IMR-90 (cell line): ENCODE measurements at regions not wholly inside any gene's neighbourhood (a gene's known extent, or its start where the extent isn't known, plus 50 kb on each side); places are given as distances from the start of the nearest gene placed in this dataset.

Experiments
- ATAC-seq: fragments of 200-7000 bp; cut with Tn5 transposase; 2 replicates; pipeline ENCODE4 v1.9.1; 2020; ENCODE audit warnings: low read depth, mild to moderate bottlenecking, moderate library complexity
- BruUV-seq: library from RNA; stranded (reverse); fragments of 400-500 nt; replicated peaks from 2 replicates; lab custom pipeline; 2021; lab: Mats Ljungman, UMichigan
- CTCF ChIA-PET: fragments of 300-600 bp; formaldehyde crosslinking; extraction: SDS; loops from one replicate; lab custom pipeline; 2021; ENCODE audit warnings: antibody characterized with exemption; lab: Yijun Ruan, JAX
- POLR2A ChIA-PET: fragments of 300-600 bp; sonication (Branson Sonifier 250); formaldehyde crosslinking; loops from one replicate; lab custom pipeline; 2022; ENCODE audit warnings: antibody characterized with exemption; ENCODE audit not compliant: unreplicated experiment; lab: Charles Lee
- DNase-seq: peaks from one replicate; pipeline ENCODE4 v3.0.0; 2013
- H2AFZ ChIP-seq: replicated peaks from 2 replicates; pipeline ENCODE3; 2013; ENCODE audit warnings: low read length, mild to moderate bottlenecking; ENCODE audit not compliant: poor library complexity
- H2AK5ac ChIP-seq: 2 replicates; pipeline ENCODE4 v1.6.1; 2013; ENCODE audit warnings: low read depth, low read length, inconsistent platforms
- H2AK9ac ChIP-seq: replicated peaks from 2 replicates; pipeline ENCODE3; 2013; ENCODE audit warnings: mild to moderate bottlenecking, low read depth, low read length, moderate library complexity; ENCODE audit not compliant: poor library complexity
- H2BK120ac ChIP-seq: 2 replicates; pipeline ENCODE4 v1.6.1; 2013; ENCODE audit warnings: low read depth, low read length, inconsistent platforms
- H2BK15ac ChIP-seq: 3 replicates; pipeline ENCODE4 v1.6.1; 2013; ENCODE audit warnings: low read depth, low read length, inconsistent platforms
- H2BK20ac ChIP-seq: 2 replicates; pipeline ENCODE4 v1.6.1; 2013; ENCODE audit warnings: low read depth, mild to moderate bottlenecking, inconsistent platforms, low read length, moderate library complexity
- H2BK5ac ChIP-seq: 2 replicates; pipeline ENCODE4 v1.6.1; 2013; ENCODE audit warnings: mild to moderate bottlenecking, low read depth, low read length, inconsistent platforms; ENCODE audit not compliant: poor library complexity, severe bottlenecking
- H3K14ac ChIP-seq: replicated peaks from 2 replicates; pipeline ENCODE4 v1.6.1; 2013; ENCODE audit warnings: low read depth, low read length, inconsistent platforms
- H3K18ac ChIP-seq: 2 replicates; pipeline ENCODE4 v1.6.1; 2013; ENCODE audit warnings: low read depth, low read length, control low read depth
- H3K23ac ChIP-seq: 2 replicates; pipeline ENCODE4 v1.6.1; 2013; ENCODE audit warnings: low read depth, low read length, inconsistent platforms
- H3K27ac ChIP-seq: 2 replicates; pipeline ENCODE4 v1.5.1; 2013; ENCODE audit warnings: mild to moderate bottlenecking, control low read depth, low read length; ENCODE audit not compliant: insufficient read depth
- H3K27me3 ChIP-seq: 2 replicates; pipeline ENCODE4 v1.6.1; 2013; ENCODE audit warnings: low read length; ENCODE audit not compliant: control insufficient read depth, insufficient read depth
- H3K36me3 ChIP-seq: 2 replicates; pipeline ENCODE4 v1.6.1; 2013; ENCODE audit warnings: low read length, mixed read lengths; ENCODE audit not compliant: control insufficient read depth, insufficient read depth
- H3K4ac ChIP-seq: 2 replicates; pipeline ENCODE4 v1.6.1; 2013; ENCODE audit warnings: low read depth, low read length, inconsistent platforms
- H3K4me1 ChIP-seq: 2 replicates; pipeline ENCODE4 v1.6.1; 2013; ENCODE audit warnings: low read length, mixed read lengths; ENCODE audit not compliant: control insufficient read depth, insufficient read depth
- H3K4me2 ChIP-seq: 2 replicates; pipeline ENCODE4 v1.6.1; 2013; ENCODE audit warnings: low read depth, mild to moderate bottlenecking, control low read depth, low read length, moderate library complexity
- H3K4me3 ChIP-seq: 2 replicates; pipeline ENCODE4 v1.5.1; 2013; ENCODE audit warnings: low read depth, mild to moderate bottlenecking, control low read depth, low read length, moderate library complexity; ENCODE audit not compliant: insufficient read depth
- H3K56ac ChIP-seq: 2 replicates; pipeline ENCODE4 v1.6.1; 2013; ENCODE audit warnings: low read length, inconsistent platforms; ENCODE audit not compliant: insufficient read depth; ENCODE audit errors: extremely low read depth
- H3K79me1 ChIP-seq, 2 experiments: 2 replicates each; pipeline ENCODE4 v1.6.1; 2013; ENCODE audit warnings: low read length in 2 of 2, inconsistent platforms in 1 of 2, low read depth in 1 of 2
- H3K9ac ChIP-seq: 2 replicates; pipeline ENCODE4 v1.6.1; 2013; ENCODE audit warnings: low read depth, low read length, control low read depth
- H3K9me1 ChIP-seq: 2 replicates; pipeline ENCODE4 v1.6.1; 2013; ENCODE audit warnings: low read length, inconsistent platforms; ENCODE audit not compliant: insufficient read depth
- H3K9me3 ChIP-seq: 2 replicates; pipeline ENCODE4 v1.6.1; 2013; ENCODE audit warnings: low read length; ENCODE audit not compliant: control insufficient read depth, insufficient read depth
- H4K20me1 ChIP-seq: 2 replicates; pipeline ENCODE4 v1.6.1; 2013; ENCODE audit warnings: low read length, inconsistent platforms; ENCODE audit not compliant: insufficient read depth
- H4K5ac ChIP-seq: 2 replicates; pipeline ENCODE4 v1.6.1; 2013; ENCODE audit warnings: mild to moderate bottlenecking, low read depth, low read length, control low read depth
- H4K8ac ChIP-seq, 2 experiments: 2 replicates each; pipeline ENCODE4 v1.6.1; 2013; ENCODE audit warnings: low read depth in 2 of 2, low read length in 2 of 2, control low read depth in 1 of 2, inconsistent platforms in 1 of 2
- H4K91ac ChIP-seq: 2 replicates; pipeline ENCODE4 v1.6.1; 2013; ENCODE audit warnings: low read depth, low read length, inconsistent platforms; ENCODE audit not compliant: insufficient read depth
- dilution Hi-C: fragments of 300-500 bp; cut with HindIII; formaldehyde crosslinking; loops from one replicate; pipeline ENCODE4 v1.14.3; 2018; ENCODE audit warnings: low sequenced_read_pairs; ENCODE audit not compliant: unreplicated experiment
- in situ Hi-C: fragments of 300-500 bp; cut with MboI; formaldehyde crosslinking; loops from 3 replicates; pipeline ENCODE4 v1.14.3; 2019; ENCODE audit warnings: low sequenced_read_pairs, inconsistent platforms, mixed read lengths
- intact Hi-C: fragments of 100-400 bp; cut with micrococcal nuclease; formaldehyde crosslinking; loops from 2 replicates; pipeline ENCODE4 v1.10.0; 2022
- TF ChIP-seq, protein P1 (sequence below): conservative IDR thresholded peaks from 2 replicates; pipeline ENCODE4 v1.5.1; 2012; ENCODE audit warnings: mild to moderate bottlenecking, low read depth, low read length, improper control_type of control experiment

DNA sequence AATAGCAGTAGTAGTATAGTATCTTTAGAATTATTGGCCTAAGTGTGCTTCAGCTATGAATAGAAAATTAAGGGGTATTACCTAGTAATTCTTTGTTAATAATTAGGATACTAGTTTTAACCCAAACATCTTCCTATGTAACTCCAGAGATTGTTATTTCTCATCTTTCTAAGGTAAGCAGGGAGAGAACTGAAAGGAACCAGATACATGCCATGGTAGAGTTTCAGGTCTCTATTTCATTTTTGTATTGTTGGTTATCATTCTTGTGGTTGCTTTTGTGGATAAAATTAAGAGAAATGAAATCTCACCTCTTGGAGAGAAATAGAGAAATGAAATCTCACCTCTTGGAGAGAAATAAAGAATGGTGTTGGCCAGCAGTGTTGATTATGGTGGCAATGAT lies 597.1 kb upstream of the CT83 start:
- Histone ChIP-seq H2AFZ (no peak overlapping the region), H3K14ac (no peak overlapping the region), H4K20me1 (no peaks in the 10 kb centered on the region), H2BK120ac (no peak overlapping the region), H4K8ac (no peak overlapping the region), H2AK9ac (no peak overlapping the region), H3K4ac (no peak overlapping the region), H3K9me3 (no peaks in the 10 kb centered on the region), H2BK5ac (no peak overlapping the region), H3K18ac (no peak overlapping the region), H3K23ac (no peak overlapping the region), H3K4me2 (no peak overlapping the region), H2BK15ac (no peak overlapping the region), H3K4me3 (no peak overlapping the region), H2BK20ac (no peak overlapping the region), H3K27me3 (no peaks in the 10 kb centered on the region), H3K9ac (no peak overlapping the region), H3K9me1 (no peaks in the 10 kb centered on the region), H4K5ac (no peak overlapping the region), H2AK5ac (no peak overlapping the region), H3K4me1 (no peaks in the 10 kb centered on the region), H4K91ac (no peak overlapping the region), H3K56ac (no peak overlapping the region), H3K27ac (no peak overlapping the region), H3K79me1 (no peaks in the 10 kb centered on the region), H3K36me3 (no peaks in the 10 kb centered on the region)
- BruUV-seq = no TSS peak
- no peak for ATAC-seq
- TF ChIP-seq, protein P1, sequence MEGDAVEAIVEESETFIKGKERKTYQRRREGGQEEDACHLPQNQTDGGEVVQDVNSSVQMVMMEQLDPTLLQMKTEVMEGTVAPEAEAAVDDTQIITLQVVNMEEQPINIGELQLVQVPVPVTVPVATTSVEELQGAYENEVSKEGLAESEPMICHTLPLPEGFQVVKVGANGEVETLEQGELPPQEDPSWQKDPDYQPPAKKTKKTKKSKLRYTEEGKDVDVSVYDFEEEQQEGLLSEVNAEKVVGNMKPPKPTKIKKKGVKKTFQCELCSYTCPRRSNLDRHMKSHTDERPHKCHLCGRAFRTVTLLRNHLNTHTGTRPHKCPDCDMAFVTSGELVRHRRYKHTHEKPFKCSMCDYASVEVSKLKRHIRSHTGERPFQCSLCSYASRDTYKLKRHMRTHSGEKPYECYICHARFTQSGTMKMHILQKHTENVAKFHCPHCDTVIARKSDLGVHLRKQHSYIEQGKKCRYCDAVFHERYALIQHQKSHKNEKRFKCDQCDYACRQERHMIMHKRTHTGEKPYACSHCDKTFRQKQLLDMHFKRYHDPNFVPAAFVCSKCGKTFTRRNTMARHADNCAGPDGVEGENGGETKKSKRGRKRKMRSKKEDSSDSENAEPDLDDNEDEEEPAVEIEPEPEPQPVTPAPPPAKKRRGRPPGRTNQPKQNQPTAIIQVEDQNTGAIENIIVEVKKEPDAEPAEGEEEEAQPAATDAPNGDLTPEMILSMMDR = no peak
- in situ Hi-C loops (no loop called here), intact Hi-C loops (no loop called here), dilution Hi-C loops (no loop called here)
- CTCF ChIA-PET = no interaction called here
- POLR2A ChIA-PET = no interaction called here
- no peak for DNase-seq
